OCI-LY3 (cell line): ENCODE measurements at regions not wholly inside any gene's neighbourhood (a gene's known extent, or its start where the extent isn't known, plus 50 kb on each side); places are given as distances from the start of the nearest gene placed in this dataset.

Source experiments
- CTCF ChIP-seq: fragments of 200-600, 300-600 bp; sonication (generic); IDR thresholded peaks from 2 replicates; pipeline ENCODE4 v1.5.1; 2014; ENCODE audit warnings: antibody characterized with exemption, low read length, low read depth
- EZH2phosphoT487 ChIP-seq: fragments of 200-600 bp; shearing (Covaris generic); IDR thresholded peaks from 2 replicates; pipeline ENCODE4 v1.6.1; 2018; ENCODE audit warnings: antibody characterized with exemption, mixed run types, low read depth

DNA sequence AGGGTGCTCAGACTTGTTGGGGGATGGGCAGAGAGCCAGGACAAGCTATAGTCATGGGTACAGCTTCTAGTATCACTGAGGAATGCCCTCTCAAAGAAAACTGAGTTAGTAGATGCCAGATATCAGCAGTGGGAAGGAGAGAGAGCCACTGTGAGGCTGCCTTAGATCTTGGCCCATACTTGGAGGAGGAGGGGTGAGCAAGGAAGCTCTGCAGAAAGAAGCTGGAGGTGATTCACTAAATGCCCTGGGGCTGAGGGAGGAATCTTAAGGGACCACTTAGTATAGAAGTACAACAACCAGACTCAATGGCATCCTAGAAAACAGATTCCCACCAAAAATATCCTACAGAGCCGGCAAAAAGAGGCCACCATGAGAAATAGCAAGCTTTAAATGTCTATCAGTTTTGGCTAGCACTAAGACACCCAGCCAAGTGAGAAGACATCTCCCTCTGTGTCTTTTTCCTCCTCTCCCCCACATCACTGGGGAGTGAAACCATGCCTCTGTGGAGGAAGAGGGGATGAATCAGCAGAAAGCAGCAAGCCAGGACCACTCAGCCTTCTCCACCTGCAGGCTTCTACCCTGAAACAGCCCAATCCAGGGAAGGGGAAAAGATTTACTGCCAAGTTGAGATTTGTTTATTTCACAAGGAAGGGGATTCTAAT, 282.5 kb upstream of the STT3B start:
- TF ChIP-seq CTCF = no peak
- no peak for TF ChIP-seq EZH2phosphoT487
